H1 (cell line): ENCODE measurements at regions not wholly inside any gene's neighbourhood (a gene's known extent, or its start where the extent isn't known, plus 50 kb on each side); places are given as distances from the start of the nearest gene placed in this dataset.

Experiments used
- CHD7 ChIP-seq: fragments of 300-600 bp; sonication (generic); IDR thresholded peaks from 2 replicates; pipeline ENCODE4 v1.7.1; 2012; ENCODE audit warnings: low read length, moderate library complexity, mild to moderate bottlenecking, inconsistent platforms; ENCODE audit not compliant: insufficient replicate concordance
- FOSL1 ChIP-seq: IDR thresholded peaks from 2 replicates; pipeline ENCODE4 v1.6.1; 2011; ENCODE audit warnings: mild to moderate bottlenecking, low read depth, low read length, moderate library complexity; ENCODE audit not compliant: insufficient read depth
- HDAC6 ChIP-seq: IDR thresholded peaks from one replicate; pipeline ENCODE4 v1.7.1; 2012; ENCODE audit warnings: low read depth, mild to moderate bottlenecking, inconsistent platforms, low read length, moderate library complexity
- NANOG ChIP-seq: IDR thresholded peaks from 2 replicates; pipeline ENCODE4 v1.6.1; 2011; ENCODE audit warnings: low read length, low read depth, mild to moderate bottlenecking, inconsistent platforms; ENCODE audit not compliant: insufficient read depth, poor library complexity, severe bottlenecking
- SP1 ChIP-seq: IDR thresholded peaks from 2 replicates; pipeline ENCODE4 v1.6.1; 2011; ENCODE audit warnings: low read depth, low read length

- TF ChIP-seq CHD7 = peak; percentile 80
- no peak for TF ChIP-seq FOSL1
- TF ChIP-seq NANOG = peak; percentile 26
- TF ChIP-seq SP1 = 0 out of 2 replicates have a peak, but pooled peaks have one; percentile 45
- no peak for TF ChIP-seq HDAC6
Measured at GRCh38 chr12:88951860-88952561, 371.7 kb upstream of the KITLG start (continued).
